ENCODE measurements at regions not wholly inside any gene's neighbourhood (a gene's known extent, or its start where the extent isn't known, plus 50 kb on each side); places are given as distances from the start of the nearest gene placed in this dataset.
"Not testable (repeated sequence)": the region's sequence is repeated elsewhere in the genome, so short reads cannot be mapped to it uniquely, and the experiment has no call there.

- DNase-seq: not testable (repeated sequence)
These were observed 101.3 kb upstream of the SEC22B start for GRCh38 chr1:120277428-120278258.

DNA sequence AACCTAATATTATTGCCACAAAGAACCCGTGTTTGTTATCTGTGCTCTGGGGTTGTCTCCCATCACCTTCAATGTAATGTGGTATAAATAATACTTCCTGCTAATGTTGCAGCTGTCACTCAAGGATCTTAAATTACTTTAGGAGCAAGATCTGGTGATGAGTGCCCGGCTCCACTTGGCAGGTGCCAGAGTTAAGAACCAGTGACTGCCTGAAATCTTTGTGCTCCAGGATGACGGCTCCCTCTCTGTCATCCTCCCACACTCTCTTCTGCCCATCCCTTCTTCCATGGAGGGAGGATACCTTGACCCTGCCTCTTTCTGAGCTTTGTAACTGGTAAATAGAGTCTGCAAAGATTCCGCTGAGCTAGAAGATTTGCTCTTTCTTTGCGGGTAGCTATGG, 100.4 kb upstream of the SEC22B start:
- DNase-seq: not testable (repeated sequence)

DNA sequence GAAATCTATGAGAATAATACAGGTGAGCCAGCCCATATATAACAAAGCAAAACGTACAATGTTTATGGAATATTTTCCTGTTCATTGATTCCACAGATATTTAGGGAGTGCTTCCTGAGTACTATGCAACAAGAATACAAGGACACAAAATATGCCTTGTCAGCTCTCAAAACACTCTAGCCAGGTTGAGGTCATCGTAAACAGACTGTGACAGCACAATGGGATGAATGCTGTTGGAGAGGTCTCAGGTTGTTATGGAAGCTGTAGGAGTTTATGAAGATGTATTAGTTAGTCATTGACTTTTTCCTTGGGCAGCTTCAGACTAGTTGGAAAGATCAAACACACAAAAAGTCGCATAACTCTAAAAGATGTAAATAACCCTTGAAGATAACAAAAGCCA, 98.1 kb upstream of the SEC22B start:
- not testable (repeated sequence) for DNase-seq

- not testable (repeated sequence) for DNase-seq
These were observed 97.0 kb upstream of the SEC22B start for GRCh38 chr1:120273363-120273762.

DNA sequence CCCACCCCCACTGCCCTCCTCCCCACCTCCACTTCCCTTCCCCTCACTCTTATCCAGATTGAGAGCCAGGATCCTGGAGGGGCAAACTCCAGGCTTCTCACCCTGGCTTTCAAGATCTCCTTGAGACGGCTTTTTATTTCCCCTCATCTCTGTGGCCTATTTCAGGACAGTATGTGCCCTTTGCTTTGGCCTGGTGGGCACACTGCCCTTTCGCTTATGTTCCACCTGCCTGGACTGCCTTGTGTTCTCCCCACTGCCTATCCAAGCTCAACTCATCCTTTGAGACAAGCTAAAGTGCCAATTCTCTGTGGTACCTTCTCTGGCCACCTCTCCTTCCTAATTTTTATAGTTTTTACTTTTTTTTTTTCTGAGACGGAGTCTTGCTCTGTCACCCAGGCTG, 95.9 kb upstream of the SEC22B start:
- not testable (repeated sequence) for DNase-seq

- DNase-seq: not testable (repeated sequence)
These were observed 95.4 kb upstream of the SEC22B start for GRCh38 chr1:120271561-120272221.

DNA sequence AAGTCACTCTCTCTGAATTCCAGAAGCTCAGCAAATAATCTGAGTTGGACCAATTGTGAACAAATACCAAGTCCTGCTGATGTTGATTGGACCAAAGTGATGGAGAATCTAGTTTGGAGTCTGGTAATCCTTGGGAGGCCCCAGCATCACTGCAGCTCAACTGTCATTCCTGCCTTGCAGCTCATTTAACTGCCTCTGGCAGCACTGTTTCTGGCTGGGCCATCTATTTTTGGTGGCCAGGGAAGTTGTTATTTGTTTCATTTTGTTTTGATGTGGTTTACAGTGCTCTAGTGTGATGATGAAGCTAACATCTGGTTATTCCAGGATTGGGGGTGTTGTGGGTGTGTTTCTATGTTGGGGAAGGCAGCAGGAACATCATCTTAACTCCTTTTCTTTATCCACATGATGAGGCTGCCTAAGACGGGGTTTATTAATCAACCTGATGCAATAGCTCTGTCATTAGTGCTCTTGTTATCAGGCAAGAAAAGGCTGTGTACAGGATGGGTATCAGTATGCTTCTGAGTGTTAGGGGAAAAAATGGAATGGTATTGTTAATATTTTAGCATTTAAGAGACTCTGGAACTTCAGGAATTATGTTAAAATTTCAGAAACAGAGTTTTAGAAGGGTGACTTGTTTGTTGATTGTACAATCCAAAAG, 91.7 kb upstream of the SEC22B start:
- DNase-seq: not testable (repeated sequence)

- not testable (repeated sequence) for DNase-seq
These were observed 88.2 kb upstream of the SEC22B start for GRCh38 chr1:120264564-120264963.

GRCh38 chr1:120262791-120263751, 86.8 kb upstream of the SEC22B start:
- DNase-seq: not testable (repeated sequence)

DNA sequence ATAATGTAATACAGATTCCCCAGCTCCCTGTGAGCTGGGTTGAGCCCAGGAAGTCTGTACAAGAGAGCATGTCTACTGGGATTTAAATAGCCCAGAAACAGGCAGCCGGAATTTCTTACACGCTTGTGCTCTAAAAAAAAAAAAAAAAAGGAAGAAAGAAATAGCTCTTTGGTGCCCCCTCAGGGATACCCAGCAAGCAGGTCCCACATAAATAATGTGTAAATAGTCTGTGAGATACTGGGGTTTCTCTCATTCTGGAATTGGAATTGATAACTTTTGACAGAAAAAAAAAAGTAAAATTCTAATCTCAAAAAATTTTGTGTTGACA, 81.4 kb upstream of the SEC22B start:
- DNase-seq: not testable (repeated sequence)

GRCh38 chr1:120257064-120257777, 80.9 kb upstream of the SEC22B start:
- DNase-seq: not testable (repeated sequence)

DNA sequence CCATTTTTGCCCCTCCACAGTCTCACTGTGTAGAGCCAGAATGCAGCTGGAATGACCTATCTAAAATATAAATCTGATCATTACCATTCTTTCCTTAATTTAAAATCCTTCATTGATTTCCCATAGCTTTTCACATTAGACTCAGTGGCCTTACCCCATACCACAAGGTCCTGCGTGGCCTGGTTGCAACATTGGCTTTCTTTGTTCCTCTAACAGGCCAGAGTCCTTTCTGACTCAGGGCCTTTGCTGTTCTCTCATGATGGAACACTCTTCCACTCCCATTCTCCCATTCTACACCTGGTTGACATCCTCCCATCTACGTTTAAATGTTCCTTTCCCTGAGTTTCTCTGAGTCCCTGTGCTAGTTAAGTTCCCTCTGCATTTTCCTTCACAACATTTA, 74.4 kb upstream of the SEC22B start:
- DNase-seq: not testable (repeated sequence)

GRCh38 chr1:120248726-120249427, 72.6 kb upstream of the SEC22B start:
- DNase-seq: not testable (repeated sequence)

DNA sequence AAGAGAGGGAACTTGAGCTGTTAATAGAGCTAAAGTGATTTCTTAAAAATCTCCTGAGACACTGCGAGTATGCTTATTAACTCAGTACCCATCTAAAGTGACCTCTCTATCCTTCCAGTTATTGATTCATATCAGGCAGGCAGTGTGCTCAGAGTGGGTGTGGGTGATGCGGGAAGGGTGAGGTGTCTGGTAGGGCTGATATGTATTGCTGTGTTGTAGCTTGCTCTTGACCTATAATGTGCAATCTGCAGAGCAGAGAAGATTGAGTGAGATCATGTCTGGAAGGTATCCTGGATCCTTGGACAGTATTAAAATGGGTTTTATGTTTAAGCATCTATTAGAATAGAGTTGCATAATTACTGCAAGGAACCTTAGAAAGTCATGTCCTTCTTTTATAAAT, 71.9 kb upstream of the SEC22B start:
- DNase-seq: not testable (repeated sequence)

GRCh38 chr1:120243867-120244266, 67.5 kb upstream of the SEC22B start:
- not testable (repeated sequence) for DNase-seq

GRCh38 chr1:120242582-120242981, 66.3 kb upstream of the SEC22B start:
- not testable (repeated sequence) for DNase-seq

- DNase-seq: not testable (repeated sequence)
These were observed 65.5 kb upstream of the SEC22B start for GRCh38 chr1:120241868-120242267.

DNA sequence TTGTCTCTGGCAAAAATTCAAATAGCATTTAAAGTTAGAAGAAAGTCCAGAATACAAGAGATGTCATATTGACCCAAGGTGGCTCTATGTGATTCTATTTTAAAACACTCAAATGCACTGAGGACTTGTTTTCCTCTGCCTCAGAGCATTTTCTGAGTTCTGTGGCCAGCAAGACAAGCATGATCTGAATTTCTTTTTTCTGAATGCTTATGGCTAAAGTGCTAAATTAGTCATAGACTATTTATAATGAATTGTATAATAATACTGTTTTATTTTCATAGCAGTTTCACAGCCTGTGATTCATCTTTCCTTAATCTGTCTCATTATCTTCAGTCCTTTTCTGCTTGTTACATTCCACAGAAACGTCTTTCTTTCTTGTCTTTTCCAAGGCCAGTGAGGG, 63.9 kb upstream of the SEC22B start:
- DNase-seq: not testable (repeated sequence)

DNA sequence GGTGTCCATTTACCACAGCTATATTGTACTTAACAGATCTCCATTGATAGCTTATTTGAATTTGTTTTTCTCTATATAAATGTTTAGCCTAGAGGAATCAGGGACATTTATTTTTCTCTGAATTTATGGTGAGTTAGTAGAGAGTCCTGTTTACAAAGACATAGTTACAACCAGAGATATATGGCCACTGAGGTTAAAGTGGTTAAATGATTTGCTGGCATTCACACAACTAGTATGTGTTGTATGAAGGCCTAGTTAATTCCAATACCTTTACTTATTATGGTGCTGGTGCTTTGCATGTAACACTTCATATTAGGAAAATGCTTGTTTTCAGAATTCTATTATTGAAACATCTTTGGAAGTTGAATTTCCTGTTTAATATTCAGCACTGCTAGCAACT, 63.0 kb upstream of the SEC22B start:
- not testable (repeated sequence) for DNase-seq

DNA sequence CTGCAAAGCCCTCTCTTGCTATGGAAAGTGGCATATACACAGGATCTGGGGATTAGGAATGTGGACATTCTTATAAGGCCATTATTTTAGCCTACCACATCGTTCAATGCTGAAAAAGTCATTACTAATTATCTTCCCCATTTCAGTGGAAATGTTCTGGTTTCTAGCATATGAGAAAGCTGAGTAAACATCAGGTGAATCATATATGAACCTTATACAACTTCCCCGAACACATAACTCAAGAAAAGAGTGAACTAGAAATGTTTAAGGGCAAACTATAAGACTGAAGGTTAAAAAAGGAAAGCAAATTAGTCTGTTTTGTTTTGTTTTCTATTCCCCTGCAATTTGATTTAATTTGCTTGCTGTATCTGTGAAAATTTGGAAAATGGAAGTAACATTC, 62.5 kb upstream of the SEC22B start:
- DNase-seq: not testable (repeated sequence)

GRCh38 chr1:120233661-120234018, 57.3 kb upstream of the SEC22B start:
- not testable (repeated sequence) for DNase-seq
